ENCODE measurements at regions not wholly inside any gene's neighbourhood (a gene's known extent, or its start where the extent isn't known, plus 50 kb on each side); places are given as distances from the start of the nearest gene placed in this dataset.
A peak's percentile ranks its signal among the peaks of the same experiment; 100 is the strongest.

DNA sequence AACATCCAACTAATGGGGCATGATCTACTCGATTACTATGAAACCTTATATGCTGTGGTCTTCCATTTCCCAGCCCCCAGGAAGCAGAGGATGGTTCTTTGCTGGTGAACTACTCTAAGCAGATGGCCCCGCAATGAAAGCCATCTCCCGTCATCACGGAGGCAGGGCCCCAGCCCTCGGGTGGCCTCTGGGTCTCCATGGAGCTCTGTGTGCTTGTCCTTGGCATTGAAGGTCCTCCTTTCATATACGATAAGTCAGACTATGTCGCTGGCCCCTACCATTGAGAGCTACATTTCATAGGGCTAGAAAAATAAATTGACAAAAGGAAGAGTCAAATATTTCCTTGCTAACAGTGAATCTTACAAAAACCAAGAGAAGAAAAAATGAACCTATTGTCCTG lies 416.8 kb downstream of the CMPK2 start:
- H3K27me3 ChIP-seq (ENCODE audit: control insufficient read depth, insufficient read depth, low read length): no peaks in the 10 kb centered on the region
- DNase-seq: no peak
- H3K36me3 ChIP-seq (replicated peaks; ENCODE audit: control insufficient read depth, insufficient read depth, low read length): no peaks in the 10 kb centered on the region
- no peak overlapping the region for H3K4me3 ChIP-seq (ENCODE audit: insufficient read depth, low read depth, low read length)

DNA sequence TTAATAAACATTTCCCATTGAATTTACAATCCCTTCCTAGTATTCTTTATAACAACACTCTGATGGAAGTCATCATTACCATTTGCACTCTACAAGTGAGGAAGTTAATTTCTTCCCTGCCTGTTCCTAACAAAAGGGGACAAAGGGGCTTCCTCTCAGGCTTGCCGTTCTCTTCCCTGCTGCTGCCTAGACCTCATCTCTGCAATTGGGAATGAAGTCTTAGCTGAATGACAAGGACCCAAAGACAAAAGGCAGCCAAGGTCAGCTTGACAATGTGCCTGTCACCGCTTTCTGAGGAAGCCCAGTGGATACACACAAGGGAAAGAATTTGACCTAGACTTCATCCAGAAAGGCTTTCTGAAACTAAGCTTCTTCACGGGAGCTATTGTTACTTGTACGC lies 416.4 kb downstream of the CMPK2 start:
- no peak overlapping the region for H3K4me3 ChIP-seq (ENCODE audit: insufficient read depth, low read depth, low read length)
- no peaks in the 10 kb centered on the region for H3K36me3 ChIP-seq (replicated peaks; ENCODE audit: control insufficient read depth, insufficient read depth, low read length)
- no peak for DNase-seq
- H3K27me3 ChIP-seq (ENCODE audit: control insufficient read depth, insufficient read depth, low read length): no peaks in the 10 kb centered on the region

DNA sequence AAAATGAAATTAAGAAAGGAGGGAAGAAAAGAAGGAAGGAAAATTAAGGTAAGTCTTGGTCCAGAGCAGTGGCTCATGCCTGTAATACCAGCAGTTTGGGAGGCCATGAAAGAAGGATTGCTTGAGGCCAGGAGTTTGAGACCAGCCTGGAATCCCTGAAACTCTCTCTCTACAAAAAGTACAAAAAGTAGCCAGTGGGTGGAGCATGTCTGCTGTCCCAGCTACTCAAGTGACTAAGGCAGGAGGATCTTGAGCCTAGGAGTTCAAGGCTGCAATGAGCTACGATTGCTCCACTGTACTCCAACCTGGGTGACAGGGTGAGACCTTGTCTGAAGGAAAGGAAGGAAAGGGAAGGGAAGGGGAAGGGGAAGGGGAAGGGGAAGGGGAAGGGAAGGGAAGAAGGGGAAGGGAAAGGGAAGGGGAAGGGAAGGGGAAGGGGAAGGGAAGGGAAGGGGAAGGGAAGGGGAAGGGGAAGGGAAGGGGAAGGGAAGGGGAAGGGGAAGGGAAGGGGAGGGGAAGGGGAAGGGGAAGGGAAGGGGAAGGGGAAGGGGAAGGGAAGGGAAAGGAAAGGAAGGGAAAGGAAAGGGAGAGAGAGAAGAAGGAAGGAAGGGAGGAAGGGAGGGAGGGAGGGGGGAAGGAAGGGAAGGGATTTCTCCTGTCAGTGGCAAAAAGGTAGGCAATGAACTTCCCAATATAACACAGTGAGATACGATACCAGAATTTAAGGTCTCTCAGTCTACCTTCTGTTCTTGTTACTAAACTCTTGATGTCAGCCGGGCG lies 412.8 kb downstream of the CMPK2 start:
- peak; percentile 30 for DNase-seq

DNA sequence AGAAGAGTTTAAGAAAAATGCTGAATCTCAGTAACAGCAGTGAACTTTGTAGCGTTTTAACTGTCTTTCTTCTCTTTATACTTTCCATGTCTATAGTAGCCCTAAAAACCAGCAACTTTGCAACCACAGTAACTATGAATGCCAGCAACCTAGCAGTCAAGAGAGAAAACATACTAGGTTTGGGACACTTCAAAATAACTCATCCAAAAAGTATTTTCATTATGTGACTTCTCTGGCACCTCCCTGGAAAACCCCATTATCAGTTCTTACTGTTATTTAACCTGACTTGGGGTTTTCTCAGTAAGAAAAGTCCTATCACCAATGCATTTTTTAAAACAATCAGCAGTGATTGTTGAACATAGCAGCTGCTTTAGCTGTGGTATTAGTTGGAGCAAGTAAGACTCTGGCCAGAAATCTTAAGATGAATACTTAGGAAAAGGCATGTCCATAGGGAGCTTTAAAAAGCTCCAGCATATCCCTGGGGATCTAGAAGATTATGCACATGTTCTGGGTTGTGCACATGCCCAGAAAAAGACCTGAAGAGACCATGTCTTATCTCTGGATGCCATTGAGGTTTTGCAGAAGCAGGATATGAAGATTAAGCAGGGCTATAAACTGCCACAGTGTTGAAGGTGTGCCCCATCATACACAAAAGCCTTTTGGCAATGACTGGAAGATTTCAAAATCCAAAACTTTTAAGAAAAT lies 411.3 kb downstream of the CMPK2 start:
- no peak for DNase-seq
- no peaks in the 10 kb centered on the region for H3K36me3 ChIP-seq (replicated peaks; ENCODE audit: control insufficient read depth, insufficient read depth, low read length)
- H3K4me3 ChIP-seq (ENCODE audit: insufficient read depth, low read depth, low read length): no peak overlapping the region
- H3K27me3 ChIP-seq (ENCODE audit: control insufficient read depth, insufficient read depth, low read length): no peaks in the 10 kb centered on the region

More for the DNA sequence above, 412.8 kb downstream of the CMPK2 start:
- Histone ChIP-seq H3K27me3 (ENCODE audit: control insufficient read depth, insufficient read depth, low read length) (no peaks in the 10 kb centered on the region), H3K4me3 (ENCODE audit: insufficient read depth, low read depth, low read length) (no peak overlapping the region), H3K36me3 (replicated peaks; ENCODE audit: control insufficient read depth, insufficient read depth, low read length) (no peaks in the 10 kb centered on the region)

DNA sequence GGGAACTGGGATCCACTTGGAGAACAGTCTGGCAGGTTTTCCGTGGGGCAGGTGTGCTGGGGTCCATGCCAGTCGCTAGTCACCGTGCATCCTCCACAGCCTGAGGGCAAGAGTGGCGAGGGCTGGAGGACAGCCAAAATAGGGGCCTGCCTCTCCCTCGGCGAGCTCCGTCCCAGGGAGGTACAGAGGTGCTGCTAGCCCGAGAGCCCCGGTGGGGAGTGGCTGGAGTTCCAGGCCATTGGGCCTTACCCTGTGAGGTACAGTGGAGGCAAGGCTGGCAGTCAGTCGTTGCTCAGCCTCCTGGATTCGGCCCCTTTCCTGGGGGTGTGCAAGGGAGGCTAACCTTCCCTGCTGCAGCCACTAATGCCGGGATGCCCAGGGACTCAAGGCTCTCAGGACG lies 406.6 kb downstream of the CMPK2 start:
- no peak overlapping the region for H3K4me3 ChIP-seq (ENCODE audit: insufficient read depth, low read depth, low read length)
- no peaks in the 10 kb centered on the region for H3K36me3 ChIP-seq (replicated peaks; ENCODE audit: control insufficient read depth, insufficient read depth, low read length)
- no peaks in the 10 kb centered on the region for H3K27me3 ChIP-seq (ENCODE audit: control insufficient read depth, insufficient read depth, low read length)
- no peak for DNase-seq

DNA sequence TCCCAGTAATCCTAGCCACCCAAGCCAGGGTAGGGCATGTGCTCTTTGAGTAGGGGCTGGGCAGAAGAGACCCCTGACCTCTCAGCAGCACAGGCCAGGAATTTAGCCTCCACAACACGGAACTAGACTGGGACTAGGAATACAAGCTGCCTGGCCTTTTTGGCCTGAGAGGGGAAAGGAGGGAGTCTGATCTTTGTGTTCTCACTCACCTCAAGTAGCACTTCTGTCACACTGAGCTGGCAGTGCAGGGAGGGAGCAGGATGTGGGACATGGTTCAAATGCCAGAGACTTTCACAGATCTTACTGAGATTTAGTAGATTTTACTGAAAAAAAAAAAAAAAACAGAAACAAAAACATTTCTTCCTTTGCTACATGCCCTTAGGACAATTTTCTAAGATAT lies 395.2 kb downstream of the CMPK2 start:
- H3K36me3 ChIP-seq (replicated peaks; ENCODE audit: control insufficient read depth, insufficient read depth, low read length): no peaks in the 10 kb centered on the region
- H3K27me3 ChIP-seq (ENCODE audit: control insufficient read depth, insufficient read depth, low read length): no peaks in the 10 kb centered on the region
- DNase-seq: no peak
- no peak overlapping the region for H3K4me3 ChIP-seq (ENCODE audit: insufficient read depth, low read depth, low read length)

DNA sequence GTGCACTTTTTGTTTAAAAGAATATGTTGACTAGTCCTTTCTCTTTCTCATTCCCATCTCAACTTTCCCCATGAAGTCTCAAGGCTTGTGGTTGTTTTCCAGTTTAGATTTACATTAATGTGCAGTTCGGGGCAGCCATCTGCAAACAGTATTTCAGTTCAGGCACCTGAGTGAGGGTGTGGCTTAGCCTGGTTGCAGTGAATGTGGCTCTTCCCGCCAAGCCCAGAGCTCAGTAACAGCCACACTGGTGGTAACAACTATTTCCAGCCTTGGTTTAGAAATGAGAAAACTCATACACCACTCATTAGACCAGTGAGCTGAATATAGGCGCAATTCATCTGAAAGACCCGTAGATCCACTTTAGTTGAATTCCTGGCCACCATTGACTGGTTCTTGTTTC lies 394.3 kb downstream of the CMPK2 start:
- Histone ChIP-seq H3K36me3 (replicated peaks; ENCODE audit: control insufficient read depth, insufficient read depth, low read length) (no peaks in the 10 kb centered on the region), H3K27me3 (ENCODE audit: control insufficient read depth, insufficient read depth, low read length) (no peaks in the 10 kb centered on the region), H3K4me3 (ENCODE audit: insufficient read depth, low read depth, low read length) (no peak overlapping the region)
- no peak for DNase-seq

DNA sequence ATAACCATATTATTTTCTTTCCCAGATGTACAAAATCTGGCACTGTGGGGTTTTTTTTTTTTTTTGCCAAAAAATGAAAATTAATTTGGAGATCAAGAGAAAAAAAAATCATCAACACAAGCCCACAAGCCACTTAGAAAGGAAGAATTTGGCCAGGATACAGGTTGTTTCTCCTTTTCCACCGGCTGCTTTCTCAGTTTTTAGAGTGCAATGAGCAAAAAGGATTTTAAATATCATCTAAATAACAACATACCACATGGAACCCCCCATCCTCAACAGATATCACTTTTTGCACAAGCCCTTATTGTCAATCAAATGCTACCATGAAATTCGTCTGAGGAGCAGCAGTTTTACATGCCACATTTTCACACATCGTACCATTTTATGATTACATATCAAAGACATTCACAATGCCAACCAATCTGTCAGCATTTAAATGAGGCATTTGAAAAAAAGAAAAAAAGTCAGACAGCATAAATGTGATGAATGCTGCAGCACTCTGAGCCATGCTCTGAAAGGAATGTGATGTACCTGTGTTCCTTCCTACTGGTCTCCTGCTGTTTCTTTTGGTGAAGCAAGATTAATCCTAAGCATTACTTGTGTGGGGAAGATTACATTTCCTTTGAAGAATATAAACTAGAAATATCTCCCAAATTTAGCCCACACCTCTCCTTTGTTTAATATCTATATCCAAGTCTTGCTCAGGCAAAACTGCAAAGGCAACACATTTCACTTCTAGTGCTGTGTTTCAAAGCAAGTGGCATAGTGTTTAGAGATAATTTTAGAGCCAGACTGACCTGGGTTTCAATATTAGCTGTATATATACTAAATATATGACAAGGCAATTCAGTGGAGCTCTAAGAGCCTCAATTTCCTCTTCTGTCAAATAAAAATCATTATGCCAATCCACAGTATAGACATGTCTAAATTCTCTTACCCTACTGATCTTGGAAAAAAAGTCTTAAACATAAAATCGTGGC lies 391.3 kb downstream of the CMPK2 start:
- H3K36me3 ChIP-seq (replicated peaks; ENCODE audit: control insufficient read depth, insufficient read depth, low read length): no peaks in the 10 kb centered on the region
- no peak overlapping the region for H3K4me3 ChIP-seq (ENCODE audit: insufficient read depth, low read depth, low read length)
- DNase-seq: no peak

DNA sequence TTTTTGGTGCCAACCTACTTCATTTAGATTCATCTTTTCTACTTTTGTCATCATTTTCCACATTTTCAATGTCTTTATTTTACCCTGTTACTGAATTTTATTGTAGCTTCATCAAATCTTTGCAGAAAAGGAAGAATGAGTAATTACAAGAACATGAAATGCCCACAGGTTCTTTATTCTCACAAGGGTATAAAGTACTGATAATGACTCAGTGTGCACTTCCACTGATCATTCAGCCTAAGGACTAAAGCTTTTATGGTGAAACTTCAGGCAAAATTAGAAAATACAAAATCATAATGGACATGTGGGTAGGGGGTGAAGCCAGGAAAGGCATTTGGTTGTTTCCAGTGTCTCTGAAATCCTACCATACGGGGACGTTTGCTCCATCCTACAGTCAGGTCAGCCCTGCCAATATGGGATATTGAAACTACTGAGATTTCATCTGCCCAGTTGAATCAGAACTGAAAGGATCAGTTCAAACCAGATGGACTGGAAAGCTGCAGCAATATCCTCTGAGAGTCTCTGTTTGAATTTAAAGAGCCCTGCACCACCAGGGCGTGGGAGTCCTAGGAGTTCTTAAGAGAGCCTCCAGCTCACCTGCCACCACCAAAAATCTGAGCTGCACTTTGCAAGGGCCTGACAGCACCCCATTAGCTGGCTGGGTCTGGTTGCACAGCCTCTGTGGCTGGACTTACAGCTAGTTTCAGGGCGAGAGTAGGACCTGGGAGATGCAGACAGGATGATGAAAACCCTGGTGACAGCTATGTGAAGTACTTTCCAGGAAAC lies 390.4 kb downstream of the CMPK2 start:
- no peaks in the 10 kb centered on the region for H3K27me3 ChIP-seq (ENCODE audit: control insufficient read depth, insufficient read depth, low read length)
- no peak overlapping the region for H3K4me3 ChIP-seq (ENCODE audit: insufficient read depth, low read depth, low read length)
- H3K36me3 ChIP-seq (replicated peaks; ENCODE audit: control insufficient read depth, insufficient read depth, low read length): no peaks in the 10 kb centered on the region
- DNase-seq: no peak

More for the DNA sequence above, 391.3 kb downstream of the CMPK2 start:
- H3K27me3 ChIP-seq (ENCODE audit: control insufficient read depth, insufficient read depth, low read length): no peaks in the 10 kb centered on the region

DNA sequence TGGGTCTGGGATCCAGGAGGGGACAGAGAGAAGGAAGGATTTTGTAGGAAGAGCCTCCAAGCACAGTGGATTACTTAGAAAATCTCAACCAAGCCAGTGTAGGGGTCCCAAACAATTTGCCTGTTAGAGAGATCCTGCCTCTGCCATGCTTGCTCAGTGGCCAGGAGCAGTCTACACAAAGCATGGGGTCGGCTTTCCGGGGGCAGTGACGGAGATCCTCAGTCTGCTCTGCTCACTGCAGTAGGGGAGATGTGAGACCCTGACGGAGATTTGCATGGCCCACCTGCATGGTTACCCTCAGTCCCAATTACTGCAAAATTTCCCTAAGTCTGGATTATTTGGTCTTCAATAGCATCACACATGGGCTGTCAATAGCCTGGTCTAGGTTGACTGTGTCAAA lies 385.2 kb downstream of the CMPK2 start:
- no peak for DNase-seq
- Histone ChIP-seq H3K36me3 (replicated peaks; ENCODE audit: control insufficient read depth, insufficient read depth, low read length) (no peaks in the 10 kb centered on the region), H3K27me3 (ENCODE audit: control insufficient read depth, insufficient read depth, low read length) (no peaks in the 10 kb centered on the region), H3K4me3 (ENCODE audit: insufficient read depth, low read depth, low read length) (no peak overlapping the region)

DNA sequence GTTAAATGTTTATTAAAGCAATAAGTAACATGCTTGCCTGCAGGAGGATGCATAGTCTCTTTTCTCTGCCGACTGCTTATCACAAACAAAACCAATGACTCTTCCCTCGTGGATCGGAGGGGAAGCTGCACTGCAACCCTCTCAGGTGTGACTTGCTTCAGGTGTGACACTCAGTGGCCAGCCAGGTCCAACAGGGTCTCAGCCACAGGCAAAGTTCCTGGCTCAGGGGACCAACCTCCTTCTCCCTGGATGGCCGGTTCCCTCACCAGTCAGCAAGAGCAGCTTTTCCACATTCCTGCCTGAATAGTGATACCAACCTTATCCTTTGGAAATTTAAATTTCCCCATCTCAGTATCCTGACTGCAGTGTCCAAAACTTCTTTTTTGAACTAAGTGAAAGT lies 383.5 kb downstream of the CMPK2 start:
- Histone ChIP-seq H3K4me3 (ENCODE audit: insufficient read depth, low read depth, low read length) (no peak overlapping the region), H3K27me3 (ENCODE audit: control insufficient read depth, insufficient read depth, low read length) (no peaks in the 10 kb centered on the region), H3K36me3 (replicated peaks; ENCODE audit: control insufficient read depth, insufficient read depth, low read length) (no peaks in the 10 kb centered on the region)
- DNase-seq: no peak

DNA sequence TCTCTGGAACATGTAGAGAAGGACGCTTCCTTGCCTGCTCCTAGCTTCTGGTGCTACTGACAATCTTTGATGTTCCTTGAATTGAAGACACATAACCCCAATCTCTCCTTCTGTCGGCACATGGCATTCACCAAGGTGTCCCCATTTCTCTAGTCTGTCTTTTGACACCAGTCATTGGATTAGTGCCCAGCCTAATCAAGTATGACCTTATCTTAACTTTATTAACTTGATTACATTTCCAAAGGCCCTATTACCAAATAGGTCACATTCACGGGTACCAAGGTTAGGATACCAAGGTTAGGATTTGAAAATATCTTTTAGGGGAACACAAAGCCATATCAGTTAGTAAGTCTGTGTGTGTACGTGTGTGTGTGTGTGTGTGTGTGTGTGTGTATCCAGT lies 377.9 kb downstream of the CMPK2 start:
- Histone ChIP-seq H3K4me3 (ENCODE audit: insufficient read depth, low read depth, low read length) (no peak overlapping the region), H3K36me3 (replicated peaks; ENCODE audit: control insufficient read depth, insufficient read depth, low read length) (no peaks in the 10 kb centered on the region), H3K27me3 (ENCODE audit: control insufficient read depth, insufficient read depth, low read length) (no peaks in the 10 kb centered on the region)
- no peak for DNase-seq

DNA sequence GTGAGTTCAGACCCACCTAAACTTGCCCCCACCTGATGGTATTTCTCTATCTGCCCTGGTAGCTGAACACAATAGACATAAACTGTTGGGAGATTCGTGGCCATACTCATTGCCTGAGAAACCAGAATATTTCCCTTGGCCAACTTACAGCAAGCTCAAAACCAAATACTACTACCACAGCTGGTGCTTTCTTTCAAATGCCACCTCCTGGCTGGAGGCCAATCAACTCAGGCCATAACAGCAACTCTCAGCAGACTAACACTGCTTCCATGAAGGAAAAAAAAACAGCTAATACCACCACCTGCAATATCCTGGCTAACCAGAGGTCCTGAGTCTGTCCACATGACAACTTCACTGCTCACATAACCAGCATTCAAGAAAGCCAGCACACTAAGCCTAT lies 373.1 kb downstream of the CMPK2 start:
- Histone ChIP-seq H3K27me3 (ENCODE audit: control insufficient read depth, insufficient read depth, low read length) (no peaks in the 10 kb centered on the region), H3K4me3 (ENCODE audit: insufficient read depth, low read depth, low read length) (no peak overlapping the region), H3K36me3 (replicated peaks; ENCODE audit: control insufficient read depth, insufficient read depth, low read length) (no peaks in the 10 kb centered on the region)
- no peak for DNase-seq

DNA sequence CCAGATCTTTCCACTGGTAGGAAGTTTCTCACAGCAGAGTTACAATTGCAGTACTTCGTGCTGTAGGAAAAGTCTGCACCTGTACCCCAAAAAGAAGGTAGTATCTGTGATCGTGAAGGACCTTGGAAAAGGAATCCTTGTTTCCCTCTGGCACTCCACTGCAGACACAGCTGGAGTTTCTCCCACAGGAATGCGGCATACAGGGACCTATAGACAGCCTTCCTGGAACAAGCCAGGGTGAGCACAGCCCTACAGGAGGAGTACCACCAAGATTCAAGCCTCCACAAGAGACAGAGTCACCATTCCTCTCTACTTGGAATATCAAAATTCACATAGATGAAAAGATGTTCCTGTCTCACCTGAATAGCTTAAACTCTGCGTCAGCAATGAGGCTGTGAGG lies 372.4 kb downstream of the CMPK2 start:
- H3K4me3 ChIP-seq (ENCODE audit: insufficient read depth, low read depth, low read length): no peak overlapping the region
- DNase-seq: no peak
- no peaks in the 10 kb centered on the region for H3K27me3 ChIP-seq (ENCODE audit: control insufficient read depth, insufficient read depth, low read length)
- H3K36me3 ChIP-seq (replicated peaks; ENCODE audit: control insufficient read depth, insufficient read depth, low read length): no peaks in the 10 kb centered on the region
